Neural crest cell (in vitro differentiated cells): ENCODE measurements at regions not wholly inside any gene's neighbourhood (a gene's known extent, or its start where the extent isn't known, plus 50 kb on each side); places are given as distances from the start of the nearest gene placed in this dataset.

ENCODE experiments used
- DNase-seq: peaks from one replicate; pipeline ENCODE4 v3.0.0; 2021; ENCODE audit warnings: low read depth, mixed read lengths, low spot score
- H3K27ac Mint-ChIP-seq: one replicate; pipeline ENCODE4 v1.8.0; 2021; ENCODE audit warnings: mild to moderate bottlenecking, mixed read lengths; ENCODE audit not compliant: unreplicated experiment
- H3K27me3 Mint-ChIP-seq: 2 replicates; pipeline ENCODE4 v1.8.0; 2021; ENCODE audit warnings: low read depth, mild to moderate bottlenecking, mixed read lengths
- H3K36me3 Mint-ChIP-seq: 2 replicates; pipeline ENCODE4 v1.8.0; 2021; ENCODE audit warnings: low read depth, mild to moderate bottlenecking, mixed read lengths
- H3K4me1 Mint-ChIP-seq: 2 replicates; pipeline ENCODE4 v1.8.0; 2021; ENCODE audit warnings: mixed read lengths
- H3K4me3 Mint-ChIP-seq: one replicate; pipeline ENCODE4 v1.8.0; 2021; ENCODE audit warnings: mild to moderate bottlenecking, mixed read lengths
- H3K9me3 Mint-ChIP-seq: 2 replicates; pipeline ENCODE4 v1.8.0; 2021; ENCODE audit warnings: mixed read lengths
- TF ChIP-seq, protein P1 (sequence below): fragments of 200-600 bp; sonication (generic); conservative IDR thresholded peaks from 2 replicates; pipeline ENCODE4 v1.5.0; 2021; ENCODE audit warnings: antibody characterized with exemption, mild to moderate bottlenecking

DNA sequence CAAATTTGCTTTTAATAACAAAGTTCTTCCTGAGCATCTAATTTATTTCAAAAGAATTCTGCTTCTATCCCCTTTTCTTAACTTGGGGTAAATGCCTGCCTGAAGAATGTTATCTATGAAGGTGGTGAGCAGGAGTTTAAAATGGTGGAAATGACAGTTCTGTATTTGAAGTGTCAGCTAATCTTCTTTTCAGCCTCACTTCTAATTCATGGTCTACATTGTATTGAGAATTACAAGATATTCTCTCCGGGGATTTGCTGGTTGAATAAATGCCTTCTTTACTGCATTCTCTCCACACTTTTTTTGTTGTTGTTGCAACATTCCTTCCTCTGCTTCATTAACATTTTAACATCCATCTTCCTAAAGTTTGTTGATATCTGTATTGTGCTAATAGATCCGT lies 143.1 kb upstream of the GRIN3A start:
- Mint-ChIP-seq H3K27me3 (peaks cover 14% of the 10 kb centered on the region), H3K9me3 (no peaks in the 10 kb centered on the region), H3K4me1 (no peaks in the 10 kb centered on the region), H3K27ac (no peak overlapping the region), H3K36me3 (no peaks in the 10 kb centered on the region), H3K4me3 (no peak overlapping the region)
- no peak for DNase-seq
- TF ChIP-seq, protein P1, sequence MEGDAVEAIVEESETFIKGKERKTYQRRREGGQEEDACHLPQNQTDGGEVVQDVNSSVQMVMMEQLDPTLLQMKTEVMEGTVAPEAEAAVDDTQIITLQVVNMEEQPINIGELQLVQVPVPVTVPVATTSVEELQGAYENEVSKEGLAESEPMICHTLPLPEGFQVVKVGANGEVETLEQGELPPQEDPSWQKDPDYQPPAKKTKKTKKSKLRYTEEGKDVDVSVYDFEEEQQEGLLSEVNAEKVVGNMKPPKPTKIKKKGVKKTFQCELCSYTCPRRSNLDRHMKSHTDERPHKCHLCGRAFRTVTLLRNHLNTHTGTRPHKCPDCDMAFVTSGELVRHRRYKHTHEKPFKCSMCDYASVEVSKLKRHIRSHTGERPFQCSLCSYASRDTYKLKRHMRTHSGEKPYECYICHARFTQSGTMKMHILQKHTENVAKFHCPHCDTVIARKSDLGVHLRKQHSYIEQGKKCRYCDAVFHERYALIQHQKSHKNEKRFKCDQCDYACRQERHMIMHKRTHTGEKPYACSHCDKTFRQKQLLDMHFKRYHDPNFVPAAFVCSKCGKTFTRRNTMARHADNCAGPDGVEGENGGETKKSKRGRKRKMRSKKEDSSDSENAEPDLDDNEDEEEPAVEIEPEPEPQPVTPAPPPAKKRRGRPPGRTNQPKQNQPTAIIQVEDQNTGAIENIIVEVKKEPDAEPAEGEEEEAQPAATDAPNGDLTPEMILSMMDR: no peak

DNA sequence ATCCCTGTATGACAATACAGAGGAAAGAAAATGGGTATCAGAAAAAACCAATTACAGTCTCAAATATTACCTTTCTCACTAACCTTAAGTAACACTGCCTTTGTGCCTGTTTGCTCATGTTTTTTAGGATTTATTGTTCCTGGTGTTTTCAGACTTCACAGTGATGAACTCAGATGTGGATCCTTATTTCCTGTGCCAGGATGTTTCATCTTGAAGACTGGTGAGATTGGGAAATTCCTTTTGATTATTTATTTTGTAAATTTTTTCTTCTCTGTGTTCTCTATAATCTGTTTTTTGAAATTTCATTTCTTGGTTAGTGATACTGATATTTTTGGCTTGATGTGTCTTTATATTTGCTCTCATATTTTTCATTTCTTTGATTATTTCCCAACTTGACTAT lies 142.4 kb upstream of the GRIN3A start:
- no peak for DNase-seq
- H3K4me3 Mint-ChIP-seq: no peak overlapping the region
- no peaks in the 10 kb centered on the region for H3K9me3 Mint-ChIP-seq
- no peak overlapping the region for H3K27ac Mint-ChIP-seq
- H3K4me1 Mint-ChIP-seq: no peaks in the 10 kb centered on the region
- H3K36me3 Mint-ChIP-seq: no peaks in the 10 kb centered on the region
- TF ChIP-seq, protein P1: no peak
- peaks cover 19% of the 10 kb centered on the region for H3K27me3 Mint-ChIP-seq

DNA sequence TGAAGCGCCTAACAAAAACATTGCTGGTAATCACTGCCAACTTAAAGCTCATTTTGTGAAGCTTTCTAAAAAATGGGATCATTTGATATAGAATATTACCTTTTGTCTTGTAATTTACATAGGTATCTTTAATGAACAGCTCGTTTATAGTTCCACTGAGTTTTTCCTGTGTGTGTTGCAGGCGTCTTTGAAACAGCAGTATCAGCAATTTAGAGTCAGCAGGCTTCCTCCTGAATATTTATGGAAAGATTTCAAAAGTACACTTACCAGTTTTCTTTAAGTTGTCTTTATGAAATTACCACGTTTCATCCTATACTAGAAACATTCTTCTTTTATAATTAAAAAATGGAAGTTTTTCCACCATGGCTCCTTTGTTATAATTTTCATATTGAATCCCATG lies 140.3 kb upstream of the GRIN3A start:
- Mint-ChIP-seq H3K4me3 (no peak overlapping the region), H3K27me3 (peaks cover 31% of the 10 kb centered on the region), H3K27ac (no peak overlapping the region), H3K9me3 (no peaks in the 10 kb centered on the region), H3K4me1 (no peaks in the 10 kb centered on the region), H3K36me3 (no peaks in the 10 kb centered on the region)
- TF ChIP-seq, protein P1: no peak
- DNase-seq: no peak

DNA sequence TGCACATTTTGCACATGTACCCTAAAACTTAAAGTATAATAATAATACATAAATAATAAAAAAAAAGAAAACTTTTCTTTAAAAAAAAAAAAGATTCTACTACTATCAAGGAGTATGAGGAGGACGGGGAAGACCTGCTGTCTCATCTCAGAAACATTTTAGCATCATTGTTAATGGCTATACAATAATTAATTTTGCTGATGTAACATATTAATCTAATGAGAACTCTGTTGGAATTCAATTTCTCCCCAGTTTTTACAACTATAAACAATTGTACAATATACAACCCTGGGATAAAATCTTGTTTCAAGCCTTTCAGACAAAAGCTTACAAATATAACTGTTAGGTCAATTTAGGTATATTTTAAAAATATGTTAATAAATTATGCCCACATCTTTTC lies 139.0 kb upstream of the GRIN3A start:
- Mint-ChIP-seq H3K4me1 (no peaks in the 10 kb centered on the region), H3K36me3 (no peaks in the 10 kb centered on the region), H3K27me3 (peaks cover 31% of the 10 kb centered on the region), H3K4me3 (no peak overlapping the region), H3K9me3 (no peaks in the 10 kb centered on the region), H3K27ac (no peak overlapping the region)
- TF ChIP-seq, protein P1: no peak
- DNase-seq: no peak

DNA sequence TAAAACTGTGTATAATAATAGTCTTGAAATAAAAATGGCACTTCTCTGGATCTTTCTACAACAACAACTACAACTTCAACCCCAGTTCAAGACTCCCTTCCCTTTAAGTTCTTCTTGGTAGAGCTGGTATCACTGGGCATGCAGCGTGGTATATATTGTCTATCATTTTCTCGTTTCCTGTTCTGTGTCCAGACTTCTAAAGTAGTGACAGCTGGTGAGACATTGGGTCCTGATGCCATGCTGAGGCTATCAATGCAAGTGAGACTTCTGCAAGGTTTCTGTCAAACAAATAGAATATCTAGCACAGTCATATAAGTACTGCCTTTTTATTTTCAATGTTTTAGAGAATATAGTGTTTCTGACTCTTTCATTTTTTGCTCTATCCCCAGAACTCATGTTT lies 123.0 kb upstream of the GRIN3A start:
- Mint-ChIP-seq H3K4me3 (no peak overlapping the region), H3K36me3 (no peaks in the 10 kb centered on the region), H3K4me1 (no peaks in the 10 kb centered on the region), H3K27me3 (peaks cover 10% of the 10 kb centered on the region), H3K9me3 (no peaks in the 10 kb centered on the region), H3K27ac (no peak overlapping the region)
- DNase-seq: no peak
- TF ChIP-seq, protein P1: no peak

DNA sequence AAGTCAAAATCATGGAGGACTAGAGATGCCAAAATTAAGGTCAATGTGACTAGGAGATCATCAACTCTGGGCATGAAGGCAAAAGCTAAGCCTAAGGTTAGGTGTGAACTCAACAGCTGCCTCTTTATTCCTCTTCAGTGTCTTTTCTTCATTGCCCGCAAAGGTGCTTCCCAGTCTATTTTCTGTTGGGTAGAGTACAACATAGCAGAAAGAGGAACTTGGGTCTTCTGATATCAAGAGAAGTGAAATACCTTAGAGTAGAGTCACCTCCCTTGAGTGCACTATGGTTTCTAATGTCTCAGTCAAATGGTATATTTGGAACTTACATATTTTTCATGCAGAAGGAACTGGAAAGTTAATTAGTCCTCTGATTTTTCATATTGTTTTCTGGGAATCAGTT lies 122.5 kb upstream of the GRIN3A start:
- no peaks in the 10 kb centered on the region for H3K36me3 Mint-ChIP-seq
- H3K27ac Mint-ChIP-seq: no peak overlapping the region
- H3K27me3 Mint-ChIP-seq: peaks cover 10% of the 10 kb centered on the region
- no peak overlapping the region for H3K4me3 Mint-ChIP-seq
- H3K9me3 Mint-ChIP-seq: no peaks in the 10 kb centered on the region
- TF ChIP-seq, protein P1: no peak
- H3K4me1 Mint-ChIP-seq: no peaks in the 10 kb centered on the region
- DNase-seq: no peak
